GM19239 (cell line): ENCODE measurements at regions not wholly inside any gene's neighbourhood (a gene's known extent, or its start where the extent isn't known, plus 50 kb on each side); places are given as distances from the start of the nearest gene placed in this dataset.
"Not testable (repeated sequence)": the region's sequence is repeated elsewhere in the genome, so short reads cannot be mapped to it uniquely, and the experiment has no call there.

ENCODE experiments used
- DNase-seq: peaks from one replicate; pipeline ENCODE4 v3.0.0; 2011; ENCODE audit warnings: low spot score; ENCODE audit not compliant: insufficient read length
- FAIRE-seq: peaks from 2 replicates; lab custom pipeline; 2011; peaks lifted over from hg19 to GRCh38; lab: Jason Lieb, UNC

GRCh38 chr9:3773362-3774060 lies 247.7 kb upstream of the RFX3 start:
- DNase-seq = no peak
- FAIRE-seq = no peak

GRCh38 chr9:3769646-3770045 lies 243.8 kb upstream of the RFX3 start:
- DNase-seq (no peak), FAIRE-seq (no peak)

GRCh38 chr9:3768712-3769457 lies 243.1 kb upstream of the RFX3 start:
- FAIRE-seq (no peak), DNase-seq (no peak)

- FAIRE-seq = no peak
- no peak for DNase-seq
Observed at GRCh38 chr9:3768286-3768685, 242.5 kb upstream of the RFX3 start.

GRCh38 chr9:3762076-3762475 lies 236.3 kb upstream of the RFX3 start:
- no peak for FAIRE-seq
- no peak for DNase-seq

- FAIRE-seq (no peak), DNase-seq (no peak)
Observed at GRCh38 chr9:3760031-3760430, 234.2 kb upstream of the RFX3 start.

- DNase-seq (no peak), FAIRE-seq (no peak)
Observed at GRCh38 chr9:3758816-3759576, 233.2 kb upstream of the RFX3 start.

GRCh38 chr9:3756071-3756470 lies 230.3 kb upstream of the RFX3 start:
- FAIRE-seq (no peak), DNase-seq (no peak)

GRCh38 chr9:3751125-3751758 lies 225.4 kb upstream of the RFX3 start:
- no peak for DNase-seq
- FAIRE-seq = no peak

GRCh38 chr9:3750321-3750720 lies 224.5 kb upstream of the RFX3 start:
- FAIRE-seq = no peak
- DNase-seq = no peak

GRCh38 chr9:3746296-3747275 lies 220.8 kb upstream of the RFX3 start:
- DNase-seq (no peak), FAIRE-seq (no peak)

- FAIRE-seq (no peak), DNase-seq (no peak)
Observed at GRCh38 chr9:3743901-3744413, 218.2 kb upstream of the RFX3 start.

- FAIRE-seq (no peak), DNase-seq (no peak)
Observed at GRCh38 chr9:3742586-3742985, 216.8 kb upstream of the RFX3 start.

- DNase-seq (no peak), FAIRE-seq (no peak)
Observed at GRCh38 chr9:3741729-3742128, 215.9 kb upstream of the RFX3 start.

GRCh38 chr9:3740690-3741419 lies 215.1 kb upstream of the RFX3 start:
- FAIRE-seq = no peak

GRCh38 chr9:3736161-3736560 lies 210.4 kb upstream of the RFX3 start:
- no peak for DNase-seq
- FAIRE-seq = no peak

More at GRCh38 chr9:3740690-3741419, 215.1 kb upstream of the RFX3 start:
- no peak for DNase-seq

GRCh38 chr9:3735251-3735650 lies 209.4 kb upstream of the RFX3 start:
- FAIRE-seq = no peak

GRCh38 chr9:3733527-3734262 lies 207.9 kb upstream of the RFX3 start:
- not testable (repeated sequence) for FAIRE-seq, DNase-seq

More at GRCh38 chr9:3735251-3735650, 209.4 kb upstream of the RFX3 start:
- no peak for DNase-seq
